Colonic mucosa (tissue), 4 donors: ENCODE measurements at regions not wholly inside any gene's neighbourhood (a gene's known extent, or its start where the extent isn't known, plus 50 kb on each side); places are given as distances from the start of the nearest gene placed in this dataset.
A peak's percentile ranks its signal among the peaks of the same experiment; 100 is the strongest.

Experiments used
- DNase-seq: peaks from one replicate; pipeline ENCODE4 v3.0.0-alpha.2; 2020
- H3K27ac ChIP-seq: fragments of 200-600 bp; one replicate; pipeline ENCODE4 v1.8.0; 2021
- H3K27me3 ChIP-seq: fragments of 200-600 bp; one replicate; pipeline ENCODE4 v1.8.0; 2021
- H3K36me3 ChIP-seq: fragments of 200-600 bp; one replicate; pipeline ENCODE4 v1.8.0; 2021
- H3K4me1 ChIP-seq: fragments of 200-600 bp; one replicate; pipeline ENCODE4 v1.8.0; 2021; ENCODE audit warnings: mild to moderate bottlenecking
- H3K4me3 ChIP-seq: fragments of 200-600 bp; one replicate; pipeline ENCODE4 v1.8.0; 2021
- H3K9ac ChIP-seq, 2 donors: one replicate each; pipeline ENCODE4 v1.7.0; 2013; ENCODE audit warnings: control low read depth in 2 of 2, low read depth in 2 of 2, low read length in 2 of 2
- H3K9me3 ChIP-seq: fragments of 200-600 bp; one replicate; pipeline ENCODE4 v1.8.0; 2021
- intact Hi-C: fragments of 100-400 bp; cut with DNase I; formaldehyde crosslinking; loops from one replicate; pipeline ENCODE4 v1.14.1; 2022
- TF ChIP-seq, protein P1 (sequence below): fragments of 200-600 bp; IDR thresholded peaks from one replicate; pipeline ENCODE4 v1.8.0; 2022; ENCODE audit warnings: antibody characterized with exemption, mild to moderate bottlenecking
- donor health status: healthy.
- donor health status: DM: no; HTN: no; CAD: no.
- donor health status: DM: no; HTN: no; CAD: no.

DNA sequence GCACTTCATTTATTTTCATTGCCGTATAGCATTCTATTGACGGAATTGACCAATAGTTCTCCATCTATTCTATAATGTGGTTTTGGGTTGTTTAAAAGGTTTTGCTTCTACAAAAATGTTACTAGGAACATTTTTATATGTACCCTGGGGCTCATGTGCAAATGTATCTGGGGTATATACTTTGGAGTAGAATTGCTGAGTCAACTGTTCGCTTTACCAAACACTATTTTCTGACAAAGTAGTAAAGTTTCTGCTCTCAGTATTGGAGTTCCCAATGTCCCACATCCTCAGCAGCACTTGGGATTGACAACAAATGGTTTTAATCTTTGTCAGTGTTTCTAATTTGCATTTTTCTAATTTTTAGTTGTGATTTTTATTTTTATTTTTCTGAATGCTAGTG lies 602.6 kb downstream of the MCTP2 start:
- Histone ChIP-seq H3K27ac (no peak overlapping the region), H3K27me3 (no peaks in the 10 kb centered on the region), H3K4me3 (no peak overlapping the region), H3K36me3 (no peaks in the 10 kb centered on the region), H3K9me3 (no peaks in the 10 kb centered on the region), H3K4me1 (no peaks in the 10 kb centered on the region), H3K9ac (no peak overlapping the region)
- DNase-seq = no peak
- TF ChIP-seq, protein P1, sequence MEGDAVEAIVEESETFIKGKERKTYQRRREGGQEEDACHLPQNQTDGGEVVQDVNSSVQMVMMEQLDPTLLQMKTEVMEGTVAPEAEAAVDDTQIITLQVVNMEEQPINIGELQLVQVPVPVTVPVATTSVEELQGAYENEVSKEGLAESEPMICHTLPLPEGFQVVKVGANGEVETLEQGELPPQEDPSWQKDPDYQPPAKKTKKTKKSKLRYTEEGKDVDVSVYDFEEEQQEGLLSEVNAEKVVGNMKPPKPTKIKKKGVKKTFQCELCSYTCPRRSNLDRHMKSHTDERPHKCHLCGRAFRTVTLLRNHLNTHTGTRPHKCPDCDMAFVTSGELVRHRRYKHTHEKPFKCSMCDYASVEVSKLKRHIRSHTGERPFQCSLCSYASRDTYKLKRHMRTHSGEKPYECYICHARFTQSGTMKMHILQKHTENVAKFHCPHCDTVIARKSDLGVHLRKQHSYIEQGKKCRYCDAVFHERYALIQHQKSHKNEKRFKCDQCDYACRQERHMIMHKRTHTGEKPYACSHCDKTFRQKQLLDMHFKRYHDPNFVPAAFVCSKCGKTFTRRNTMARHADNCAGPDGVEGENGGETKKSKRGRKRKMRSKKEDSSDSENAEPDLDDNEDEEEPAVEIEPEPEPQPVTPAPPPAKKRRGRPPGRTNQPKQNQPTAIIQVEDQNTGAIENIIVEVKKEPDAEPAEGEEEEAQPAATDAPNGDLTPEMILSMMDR = no peak
- intact Hi-C loops = no loop called here

DNA sequence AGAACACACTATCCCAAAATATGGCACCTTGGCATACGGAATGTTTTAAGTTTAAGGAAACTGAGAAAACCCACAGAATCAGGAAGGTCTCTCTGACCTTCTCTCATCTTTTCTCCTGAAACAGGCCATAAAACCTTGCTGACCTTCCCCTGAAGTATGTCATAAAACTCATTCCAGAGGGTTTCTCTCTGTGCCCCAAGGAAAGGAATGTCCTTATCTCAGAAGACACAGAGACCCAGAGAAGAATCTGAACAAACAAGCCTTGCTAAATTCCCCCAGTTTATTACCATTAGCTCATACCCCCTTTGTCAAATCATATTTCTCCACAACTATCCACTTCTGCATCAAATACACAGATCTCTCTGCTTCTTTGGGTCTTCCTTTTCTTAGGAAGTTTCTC lies 603.1 kb downstream of the MCTP2 start:
- TF ChIP-seq, protein P1 = no peak
- Histone ChIP-seq H3K4me1 (no peaks in the 10 kb centered on the region), H3K9ac (no peak overlapping the region), H3K9me3 (no peaks in the 10 kb centered on the region), H3K27me3 (no peaks in the 10 kb centered on the region), H3K27ac (no peak overlapping the region), H3K36me3 (no peaks in the 10 kb centered on the region), H3K4me3 (no peak overlapping the region)
- intact Hi-C loops = no loop called here
- DNase-seq = no peak

DNA sequence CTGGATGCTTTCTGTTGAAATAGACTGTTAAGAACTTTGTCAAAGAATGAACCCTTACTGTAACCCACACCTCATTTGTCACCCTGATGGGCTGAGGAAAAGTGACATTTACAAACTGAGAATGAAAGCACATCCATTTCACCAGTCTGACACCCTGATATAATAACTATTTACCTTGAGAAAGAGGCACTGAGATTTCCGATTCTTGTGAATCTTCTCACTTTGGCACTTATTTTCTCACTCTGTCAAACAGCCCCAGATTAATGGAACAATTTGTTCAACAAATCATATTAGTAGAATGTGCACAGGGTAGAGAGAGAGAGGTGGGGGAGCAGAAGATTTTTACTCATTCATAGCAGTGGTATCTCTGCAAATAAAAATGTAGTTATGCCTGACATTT lies 606.9 kb downstream of the MCTP2 start:
- H3K9me3 ChIP-seq = no peaks in the 10 kb centered on the region
- no peaks in the 10 kb centered on the region for H3K4me1 ChIP-seq
- no peaks in the 10 kb centered on the region for H3K36me3 ChIP-seq
- H3K27ac ChIP-seq = no peak overlapping the region
- no peak overlapping the region for H3K9ac ChIP-seq
- intact Hi-C loops = no loop called here
- no peak for DNase-seq
- H3K4me3 ChIP-seq = no peak overlapping the region
- TF ChIP-seq, protein P1 = no peak
- no peaks in the 10 kb centered on the region for H3K27me3 ChIP-seq

DNA sequence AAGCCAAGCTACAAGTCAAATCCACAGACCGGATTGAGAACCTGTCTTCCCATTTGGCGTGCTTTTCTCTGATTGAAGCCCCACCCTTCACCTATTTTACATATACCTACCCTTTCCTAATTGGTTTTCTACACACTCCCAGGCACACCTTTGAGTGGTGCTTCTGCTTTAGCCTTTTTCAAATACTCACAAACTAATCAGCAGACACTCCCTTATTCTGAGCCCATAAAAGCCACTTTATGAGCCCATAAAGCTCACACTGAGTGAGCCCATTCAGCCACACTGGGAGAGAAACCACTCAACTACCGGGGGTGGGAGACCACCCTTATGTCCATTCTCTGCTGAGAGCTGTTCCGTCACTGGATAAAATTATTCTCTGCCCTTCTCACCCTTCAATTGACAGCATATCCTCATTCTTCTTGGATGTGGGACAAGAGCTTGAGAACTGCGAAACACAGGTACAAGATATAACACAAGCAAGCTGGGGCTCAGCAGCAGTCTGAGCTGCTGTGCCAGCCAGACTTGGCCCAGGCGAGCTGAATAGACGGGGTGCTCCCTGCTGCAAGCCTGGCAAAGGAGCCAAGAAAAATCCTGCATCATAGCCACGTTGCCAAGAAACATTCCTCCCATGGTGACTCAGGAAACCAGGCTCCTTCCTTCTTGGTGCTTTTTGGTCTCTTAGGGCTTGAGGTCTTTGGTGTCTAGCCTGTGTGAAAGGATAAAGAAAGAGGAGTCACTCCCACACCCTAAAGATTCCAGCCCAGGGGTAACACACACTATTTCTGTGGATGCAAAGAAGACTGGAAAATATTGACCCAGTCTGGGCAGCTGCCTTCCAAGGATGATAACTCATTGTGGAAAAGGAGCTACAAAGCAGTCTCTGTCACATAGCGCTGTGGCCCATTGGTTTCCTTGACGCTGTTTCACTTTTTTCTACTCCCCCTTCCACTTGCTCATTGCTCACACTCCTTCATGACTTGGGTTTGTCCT lies 609.7 kb downstream of the MCTP2 start:
- Histone ChIP-seq H3K4me3 (no peak overlapping the region), H3K27ac (peak overlapping the region; percentile 42), H3K9me3 (no peaks in the 10 kb centered on the region), H3K27me3 (no peaks in the 10 kb centered on the region), H3K4me1 (no peaks in the 10 kb centered on the region), H3K9ac (no peak overlapping the region), H3K36me3 (no peaks in the 10 kb centered on the region)
- intact Hi-C loops = no loop called here
- no peak for DNase-seq
- TF ChIP-seq, protein P1 = no peak

DNA sequence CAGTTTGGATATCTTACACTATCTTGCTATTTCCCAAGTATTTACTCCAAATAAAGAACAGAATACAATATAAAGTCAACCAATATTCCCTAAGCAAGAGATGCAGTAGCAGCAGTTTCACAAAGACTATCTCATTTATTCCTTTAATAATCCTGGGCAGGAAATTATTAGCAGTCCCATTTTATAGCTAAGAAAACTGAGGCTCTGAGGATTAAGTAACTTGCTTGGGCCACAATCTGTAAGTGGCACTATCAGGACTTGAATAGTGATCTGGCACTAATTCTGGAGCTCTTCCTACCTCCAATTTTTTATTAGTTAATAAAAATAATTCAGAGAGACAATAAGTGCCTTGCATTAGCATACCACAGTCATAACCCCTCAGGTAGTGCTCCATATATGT lies 611.7 kb downstream of the MCTP2 start:
- intact Hi-C loops = no loop called here
- Histone ChIP-seq H3K4me1 (no peaks in the 10 kb centered on the region), H3K9me3 (no peaks in the 10 kb centered on the region), H3K27ac (peak overlapping the region; percentile 87), H3K4me3 (no peak overlapping the region), H3K27me3 (no peaks in the 10 kb centered on the region), H3K9ac (no peak overlapping the region), H3K36me3 (no peaks in the 10 kb centered on the region)
- TF ChIP-seq, protein P1 = no peak
- DNase-seq = no peak
